ENCODE measurements at regions not wholly inside any gene's neighbourhood (a gene's known extent, or its start where the extent isn't known, plus 50 kb on each side); places are given as distances from the start of the nearest gene placed in this dataset.

GRCh38 chr10:118239236-118239630, 102.9 kb downstream of the FAM204A start:
- TF ChIP-seq CTCF (IDR thresholded peaks at IDR 0.05) (no peak), POLR2A (IDR thresholded peaks at IDR 0.05) (no peak)

Measured in transverse colon (tissue), 3 donors.